ENCODE measurements at regions not wholly inside any gene's neighbourhood (a gene's known extent, or its start where the extent isn't known, plus 50 kb on each side); places are given as distances from the start of the nearest gene placed in this dataset.
A peak's percentile ranks its signal among the peaks of the same experiment; 100 is the strongest.

DNA sequence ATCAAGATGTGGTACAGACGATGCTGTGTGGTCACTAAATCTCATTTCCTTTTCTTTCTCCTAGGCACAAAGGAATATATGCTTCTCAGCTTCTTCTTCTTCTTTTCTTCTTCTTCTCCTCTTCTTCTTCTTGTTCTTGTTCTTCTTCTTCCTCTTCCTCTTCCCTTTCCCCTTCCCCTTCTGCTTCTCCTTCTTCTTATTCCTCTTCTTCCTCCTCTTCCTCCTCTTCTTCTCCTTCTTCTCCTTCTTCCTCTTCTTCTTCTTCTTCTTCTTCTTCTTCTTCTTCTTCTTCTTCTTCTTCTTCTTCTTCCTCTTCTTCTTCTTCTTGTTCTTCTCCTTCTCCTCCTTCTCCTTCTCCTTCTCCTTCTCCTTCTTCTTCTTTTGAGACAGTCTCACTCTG is 190.4 kb upstream of the DTNBP1 start:
- DNase-seq (ENCODE audit: low read depth, low spot score), result no peak
- in situ Hi-C loops (cut with HindIII; ENCODE audit: low pct_unique_long_range_greater_than_20kb, low sequenced_read_pairs), result no loop called here

- DNase-seq (ENCODE audit: low read depth, low spot score), result no peak
- in situ Hi-C loops (cut with HindIII; ENCODE audit: low pct_unique_long_range_greater_than_20kb, low sequenced_read_pairs), result no loop called here
Measured at GRCh38 chr6:15852289-15852688, 189.5 kb upstream of the DTNBP1 start.

DNA sequence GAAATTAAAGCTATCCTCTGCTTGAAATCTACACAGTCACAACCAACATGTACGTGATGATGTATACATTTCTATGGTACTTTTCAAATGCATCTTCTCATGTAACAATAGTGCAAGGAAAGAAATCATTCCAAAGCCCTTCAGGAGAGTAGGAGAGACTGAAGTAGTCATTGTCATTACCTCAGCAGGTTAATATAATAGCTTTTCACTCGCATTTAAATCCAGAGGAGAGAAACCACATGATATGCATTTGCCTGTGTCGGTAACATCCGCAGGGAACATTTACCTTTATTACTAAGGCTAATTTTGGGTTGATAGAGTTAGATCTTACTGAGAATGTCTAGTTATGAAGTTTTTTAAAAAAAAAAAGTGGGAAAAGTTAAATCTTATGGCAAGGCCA is 186.6 kb upstream of the DTNBP1 start:
- no peak for DNase-seq (ENCODE audit: low read depth, low spot score)
- in situ Hi-C loops (cut with HindIII; ENCODE audit: low pct_unique_long_range_greater_than_20kb, low sequenced_read_pairs), result no loop called here

- DNase-seq (ENCODE audit: low read depth, low spot score), result no peak
- in situ Hi-C loops (cut with HindIII; ENCODE audit: low pct_unique_long_range_greater_than_20kb, low sequenced_read_pairs), result no loop called here
Measured at GRCh38 chr6:15845492-15845891, 182.7 kb upstream of the DTNBP1 start.

- in situ Hi-C loops (cut with HindIII; ENCODE audit: low pct_unique_long_range_greater_than_20kb, low sequenced_read_pairs), result no loop called here
- no peak for DNase-seq (ENCODE audit: low read depth, low spot score)
Measured at GRCh38 chr6:15843764-15844163, 180.9 kb upstream of the DTNBP1 start.

GRCh38 chr6:15843226-15843625 is 180.4 kb upstream of the DTNBP1 start:
- DNase-seq (ENCODE audit: low read depth, low spot score), result peak; percentile 82
- in situ Hi-C loops (cut with HindIII; ENCODE audit: low pct_unique_long_range_greater_than_20kb, low sequenced_read_pairs), result no loop called here

GRCh38 chr6:15842727-15843117 is 179.9 kb upstream of the DTNBP1 start:
- in situ Hi-C loops (cut with HindIII; ENCODE audit: low pct_unique_long_range_greater_than_20kb, low sequenced_read_pairs), result no loop called here
- no peak for DNase-seq (ENCODE audit: low read depth, low spot score)

- in situ Hi-C loops (cut with HindIII; ENCODE audit: low pct_unique_long_range_greater_than_20kb, low sequenced_read_pairs), result no loop called here
- peak; percentile 25 for DNase-seq (ENCODE audit: low read depth, low spot score)
Measured at GRCh38 chr6:15841937-15842726, 179.3 kb upstream of the DTNBP1 start.

- in situ Hi-C loops (cut with HindIII; ENCODE audit: low pct_unique_long_range_greater_than_20kb, low sequenced_read_pairs), result no loop called here
- no peak for DNase-seq (ENCODE audit: low read depth, low spot score)
Measured at GRCh38 chr6:15839969-15840541, 177.2 kb upstream of the DTNBP1 start.

DNA sequence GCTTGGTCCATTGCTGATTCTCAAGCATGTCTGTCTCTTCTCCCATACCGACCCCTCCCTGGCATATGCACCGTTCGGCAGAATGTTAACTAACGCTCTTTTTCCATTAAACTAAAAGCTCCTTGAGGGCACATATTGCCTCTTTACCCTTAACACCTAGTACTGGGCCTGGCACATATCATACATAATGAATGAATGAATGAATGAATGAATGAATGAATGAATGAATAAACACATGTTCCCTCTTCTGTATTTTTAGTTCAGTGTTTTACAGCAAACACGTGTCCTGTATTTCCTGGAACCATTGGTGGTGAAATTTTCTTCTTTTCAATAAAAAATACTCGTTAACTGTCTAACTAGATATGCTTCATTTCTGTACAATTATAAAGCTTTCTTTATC is 174.4 kb upstream of the DTNBP1 start:
- in situ Hi-C loops (cut with HindIII; ENCODE audit: low pct_unique_long_range_greater_than_20kb, low sequenced_read_pairs), result no loop called here
- DNase-seq (ENCODE audit: low read depth, low spot score), result no peak

GRCh38 chr6:15832841-15833240 is 170.0 kb upstream of the DTNBP1 start:
- in situ Hi-C loops (cut with HindIII; ENCODE audit: low pct_unique_long_range_greater_than_20kb, low sequenced_read_pairs), result no loop called here
- DNase-seq (ENCODE audit: low read depth, low spot score), result no peak

GRCh38 chr6:15829156-15829555 is 166.3 kb upstream of the DTNBP1 start:
- no peak for DNase-seq (ENCODE audit: low read depth, low spot score)
- in situ Hi-C loops (cut with HindIII; ENCODE audit: low pct_unique_long_range_greater_than_20kb, low sequenced_read_pairs), result no loop called here

DNA sequence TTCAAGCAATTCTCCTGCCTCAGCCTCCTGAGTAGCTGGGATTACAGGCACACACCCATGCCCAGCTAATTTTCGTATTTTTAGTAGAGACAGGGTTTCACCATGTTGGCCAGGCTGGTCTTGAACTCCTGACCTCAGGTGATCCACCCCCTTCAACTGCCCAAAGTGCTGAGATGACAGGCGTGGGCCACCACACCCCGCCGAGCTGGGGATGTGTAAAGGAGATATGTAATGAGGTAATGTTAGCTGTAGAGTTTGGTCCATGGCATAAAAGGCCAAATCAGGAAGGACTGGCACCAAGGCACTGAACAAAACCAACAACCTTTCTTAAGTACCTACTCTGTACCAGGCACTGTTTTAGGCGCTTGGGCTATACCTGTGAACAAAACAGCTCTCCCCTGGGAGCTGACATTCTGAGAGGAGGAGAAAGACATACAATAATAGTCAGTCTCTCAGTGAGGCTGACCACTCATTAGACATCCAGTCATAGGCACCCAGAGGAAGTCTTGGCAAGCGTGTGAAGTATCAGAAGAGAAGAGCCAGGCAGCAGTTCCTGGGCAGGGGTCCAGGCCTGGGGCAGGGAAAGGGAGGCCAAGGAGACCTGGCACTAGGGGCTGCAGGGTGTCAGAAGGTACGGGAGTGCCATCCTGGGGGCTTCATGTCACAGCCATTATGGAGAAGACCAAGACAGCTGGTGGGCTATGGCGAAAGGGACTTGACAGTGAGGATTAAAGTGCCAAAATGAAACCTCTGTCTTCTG is 164.8 kb upstream of the DTNBP1 start:
- DNase-seq (ENCODE audit: low read depth, low spot score), result no peak
- in situ Hi-C loops (cut with HindIII; ENCODE audit: low pct_unique_long_range_greater_than_20kb, low sequenced_read_pairs), result no loop called here

GRCh38 chr6:15826814-15827318 is 164.0 kb upstream of the DTNBP1 start:
- in situ Hi-C loops (cut with HindIII; ENCODE audit: low pct_unique_long_range_greater_than_20kb, low sequenced_read_pairs), result no loop called here
- DNase-seq (ENCODE audit: low read depth, low spot score), result no peak

GRCh38 chr6:15825332-15825930 is 162.6 kb upstream of the DTNBP1 start:
- in situ Hi-C loops (cut with HindIII; ENCODE audit: low pct_unique_long_range_greater_than_20kb, low sequenced_read_pairs), result no loop called here
- DNase-seq (ENCODE audit: low read depth, low spot score), result no peak

GRCh38 chr6:15824811-15825210 is 162.0 kb upstream of the DTNBP1 start:
- in situ Hi-C loops (cut with HindIII; ENCODE audit: low pct_unique_long_range_greater_than_20kb, low sequenced_read_pairs), result no loop called here
- peak; percentile 82 for DNase-seq (ENCODE audit: low read depth, low spot score)

DNA sequence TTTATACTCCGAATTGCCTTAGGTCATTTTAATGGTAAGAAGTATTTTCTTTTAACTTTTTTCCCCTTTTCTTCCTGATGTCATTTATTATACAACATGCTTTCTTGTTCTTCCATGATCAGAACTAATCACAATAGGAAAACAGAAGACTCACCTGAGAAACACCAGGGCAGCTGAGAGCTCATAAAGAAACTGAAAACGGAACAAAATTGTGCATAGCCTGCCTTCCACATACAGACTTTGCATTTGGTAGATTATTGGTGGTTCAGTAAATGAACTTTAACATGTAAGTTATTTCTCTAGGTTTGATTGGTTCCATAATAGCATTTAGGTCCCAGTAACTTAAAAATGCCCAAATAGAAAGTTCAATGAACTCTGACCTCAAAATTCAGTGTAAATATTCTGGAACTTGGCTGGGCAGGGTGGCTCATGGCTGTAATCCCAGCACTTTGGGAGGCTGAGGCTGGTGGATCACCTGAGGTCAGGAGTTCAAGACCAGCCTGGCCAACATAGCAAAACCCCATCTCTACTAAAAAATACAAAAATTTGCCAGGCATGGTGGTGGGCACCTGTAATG is 161.1 kb upstream of the DTNBP1 start:
- in situ Hi-C loops (cut with HindIII; ENCODE audit: low pct_unique_long_range_greater_than_20kb, low sequenced_read_pairs), result no loop called here
- no peak for DNase-seq (ENCODE audit: low read depth, low spot score)

- in situ Hi-C loops (cut with HindIII; ENCODE audit: low pct_unique_long_range_greater_than_20kb, low sequenced_read_pairs), result no loop called here
Measured at GRCh38 chr6:15822835-15823234, 160.0 kb upstream of the DTNBP1 start.

More at GRCh38 chr6:15822835-15823234, 160.0 kb upstream of the DTNBP1 start:
- DNase-seq (ENCODE audit: low read depth, low spot score), result no peak
